DOHH2 (cell line): ENCODE measurements at regions not wholly inside any gene's neighbourhood (a gene's known extent, or its start where the extent isn't known, plus 50 kb on each side); places are given as distances from the start of the nearest gene placed in this dataset.

Source experiments
- EZH2phosphoT487 ChIP-seq: fragments of 200-600 bp; sonication (generic); IDR thresholded peaks from 2 replicates; pipeline ENCODE4 v1.6.1; 2017; ENCODE audit warnings: borderline replicate concordance, mild to moderate bottlenecking, antibody characterized with exemption, low read length, moderate library complexity, mixed read lengths
- TF ChIP-seq, protein P1 (sequence below): fragments of 200-600 bp; sonication (generic); IDR thresholded peaks from one replicate; pipeline ENCODE4 v1.5.1; 2014; ENCODE audit warnings: antibody characterized with exemption, mild to moderate bottlenecking, low read depth, low read length; ENCODE audit not compliant: poor library complexity, severe bottlenecking

DNA sequence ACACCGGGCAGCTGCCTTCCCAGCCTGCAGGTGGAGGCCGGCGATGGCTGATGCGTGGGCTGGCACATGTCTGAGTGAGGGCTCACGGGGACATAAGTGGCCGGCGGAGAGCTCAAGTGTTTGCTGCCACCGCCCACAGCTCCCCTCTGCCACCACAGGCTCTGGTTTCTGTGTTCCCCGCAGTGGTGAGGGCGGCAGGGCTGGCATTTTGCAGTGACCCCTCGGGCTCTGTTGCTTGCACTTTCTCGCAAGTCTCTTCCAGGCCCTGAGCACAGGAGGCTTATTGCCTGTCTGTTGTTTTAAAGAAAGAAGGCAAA, 271.0 kb upstream of the RTL1 start:
- TF ChIP-seq EZH2phosphoT487, result no peak
- TF ChIP-seq, protein P1, sequence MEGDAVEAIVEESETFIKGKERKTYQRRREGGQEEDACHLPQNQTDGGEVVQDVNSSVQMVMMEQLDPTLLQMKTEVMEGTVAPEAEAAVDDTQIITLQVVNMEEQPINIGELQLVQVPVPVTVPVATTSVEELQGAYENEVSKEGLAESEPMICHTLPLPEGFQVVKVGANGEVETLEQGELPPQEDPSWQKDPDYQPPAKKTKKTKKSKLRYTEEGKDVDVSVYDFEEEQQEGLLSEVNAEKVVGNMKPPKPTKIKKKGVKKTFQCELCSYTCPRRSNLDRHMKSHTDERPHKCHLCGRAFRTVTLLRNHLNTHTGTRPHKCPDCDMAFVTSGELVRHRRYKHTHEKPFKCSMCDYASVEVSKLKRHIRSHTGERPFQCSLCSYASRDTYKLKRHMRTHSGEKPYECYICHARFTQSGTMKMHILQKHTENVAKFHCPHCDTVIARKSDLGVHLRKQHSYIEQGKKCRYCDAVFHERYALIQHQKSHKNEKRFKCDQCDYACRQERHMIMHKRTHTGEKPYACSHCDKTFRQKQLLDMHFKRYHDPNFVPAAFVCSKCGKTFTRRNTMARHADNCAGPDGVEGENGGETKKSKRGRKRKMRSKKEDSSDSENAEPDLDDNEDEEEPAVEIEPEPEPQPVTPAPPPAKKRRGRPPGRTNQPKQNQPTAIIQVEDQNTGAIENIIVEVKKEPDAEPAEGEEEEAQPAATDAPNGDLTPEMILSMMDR, result no peak
